ENCODE measurements at regions not wholly inside any gene's neighbourhood (a gene's known extent, or its start where the extent isn't known, plus 50 kb on each side); places are given as distances from the start of the nearest gene placed in this dataset.

GRCh38 chr2:65834771-65835475 is 402.5 kb upstream of the SPRED2 start:
- H3K27ac ChIP-seq, result no peak overlapping the region

DNA sequence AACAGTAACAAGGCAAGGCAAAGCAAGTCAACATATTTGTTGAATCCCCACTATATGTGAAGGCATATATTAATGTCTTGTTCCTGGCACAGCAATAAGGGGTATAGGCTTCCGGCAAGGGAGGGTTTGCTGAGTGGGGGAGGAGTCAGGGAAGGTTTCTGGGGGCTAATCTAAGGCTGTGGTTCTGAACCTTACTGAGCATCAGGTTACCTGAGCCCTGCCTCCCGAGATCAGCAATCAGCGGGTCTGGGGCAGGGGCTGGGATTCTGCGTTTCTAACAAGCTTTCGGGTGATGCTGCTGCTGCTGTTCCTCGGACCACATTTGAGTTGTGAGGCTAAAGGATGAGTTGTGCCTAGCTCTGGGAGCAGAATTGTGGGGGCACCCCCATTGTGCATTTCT is 401.7 kb upstream of the SPRED2 start:
- TF ChIP-seq CTCF (conservative IDR thresholded peaks at IDR 0.05), result no peak
- TF ChIP-seq ZFX (IDR thresholded peaks at IDR 0.05), result no peak
- no peak overlapping the region for H3K27ac ChIP-seq

More at GRCh38 chr2:65834771-65835475, 402.5 kb upstream of the SPRED2 start:
- TF ChIP-seq ZFX (IDR thresholded peaks at IDR 0.05) (no peak), CTCF (conservative IDR thresholded peaks at IDR 0.05) (no peak)

DNA sequence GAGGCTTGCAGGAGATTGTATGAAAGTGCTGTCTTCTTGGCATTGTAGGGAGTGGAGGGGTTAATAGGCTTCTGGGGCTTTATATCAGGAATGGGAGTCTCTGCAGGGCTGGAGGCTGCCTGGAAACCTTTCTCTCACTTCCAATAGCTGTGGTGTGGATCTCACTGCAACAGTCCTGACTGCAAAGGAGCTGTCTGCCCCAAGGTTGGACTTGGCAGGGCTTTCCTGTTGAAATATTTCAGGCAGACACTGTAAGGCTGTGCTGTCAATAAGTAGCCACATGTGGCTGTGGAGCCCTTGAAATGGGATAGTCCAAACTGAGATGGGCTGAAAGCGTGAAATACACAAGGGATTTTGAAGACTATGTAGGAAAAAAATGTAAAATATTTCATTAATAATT is 399.1 kb upstream of the SPRED2 start:
- no peak for TF ChIP-seq CTCF (conservative IDR thresholded peaks at IDR 0.05)
- no peak for TF ChIP-seq ZFX (IDR thresholded peaks at IDR 0.05)
- H3K27ac ChIP-seq, result no peak overlapping the region

DNA sequence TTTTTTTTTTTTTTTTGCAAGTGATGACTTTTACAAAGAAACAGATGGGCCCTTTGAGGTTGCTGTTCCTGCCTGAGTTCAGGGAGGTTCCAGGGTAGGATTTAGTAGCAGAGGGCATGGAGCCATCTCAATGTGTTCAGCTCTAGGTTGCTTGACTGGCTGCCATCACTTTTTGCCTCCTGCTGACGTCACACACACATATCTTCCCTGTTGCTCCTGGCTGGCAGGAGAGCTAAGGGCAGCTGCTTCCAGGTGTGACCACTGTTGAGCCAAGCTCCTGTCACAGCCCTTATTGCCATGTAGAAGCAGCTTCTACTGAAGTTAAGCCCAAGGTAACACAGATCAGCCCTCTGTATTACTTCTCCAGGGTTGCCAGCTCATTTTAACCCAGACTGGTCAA is 394.2 kb upstream of the SPRED2 start:
- TF ChIP-seq CTCF (conservative IDR thresholded peaks at IDR 0.05) (no peak), ZFX (IDR thresholded peaks at IDR 0.05) (no peak)
- H3K27ac ChIP-seq, result no peak overlapping the region

GRCh38 chr2:65823511-65823910 is 391.1 kb upstream of the SPRED2 start:
- TF ChIP-seq ZFX (IDR thresholded peaks at IDR 0.05), result no peak
- no peak for TF ChIP-seq CTCF (conservative IDR thresholded peaks at IDR 0.05)
- H3K27ac ChIP-seq, result no peak overlapping the region

GRCh38 chr2:65820454-65820853 is 388.1 kb upstream of the SPRED2 start:
- TF ChIP-seq ZFX (IDR thresholded peaks at IDR 0.05), result no peak
- TF ChIP-seq CTCF (conservative IDR thresholded peaks at IDR 0.05), result no peak
- no peak overlapping the region for H3K27ac ChIP-seq

- no peak overlapping the region for H3K27ac ChIP-seq
- TF ChIP-seq CTCF (conservative IDR thresholded peaks at IDR 0.05), result no peak
- no peak for TF ChIP-seq ZFX (IDR thresholded peaks at IDR 0.05)
Observed at GRCh38 chr2:65819963-65820362, 387.6 kb upstream of the SPRED2 start.

All from C4-2B (cell line).